CD14-positive monocyte (primary cell): ENCODE measurements at regions not wholly inside any gene's neighbourhood (a gene's known extent, or its start where the extent isn't known, plus 50 kb on each side); places are given as distances from the start of the nearest gene placed in this dataset.

ENCODE experiments used
- DNase-seq, 3 donors: peaks; one replicate each; pipeline ENCODE4 v3.0.0-alpha.2; 2011 to 2022
- H2AFZ ChIP-seq: 2 replicates; pipeline ENCODE4 v1.6.0; 2012; ENCODE audit warnings: mild to moderate bottlenecking, low read depth, low read length, inconsistent platforms; ENCODE audit not compliant: insufficient read depth, poor library complexity, severe bottlenecking
- H3K27ac ChIP-seq, 2 donors: 1 replicate in 1 of 2; 2 replicates in 1 of 2; pipeline ENCODE4 v1.5.1; 2012 to 2013; ENCODE audit warnings: low read length in 2 of 2, control low read depth in 1 of 2, inconsistent platforms in 1 of 2, low read depth in 1 of 2, mild to moderate bottlenecking in 1 of 2
- H3K27me3 ChIP-seq, 2 donors: one replicate each; pipeline versions ENCODE4 v1.6.0 to v1.6.1; 2011 to 2013; ENCODE audit warnings: low read length in 2 of 2; ENCODE audit not compliant: control insufficient read depth in 2 of 2, insufficient read depth in 2 of 2
- H3K36me3 ChIP-seq, 2 donors: replicated peaks in 1 of 2; 1 replicate in 1 of 2; 2 replicates in 1 of 2; pipeline versions ENCODE4 v1.5.1 to v1.6.1; 2012 to 2013; ENCODE audit warnings: low read length in 2 of 2, control low read depth in 1 of 2, inconsistent platforms in 1 of 2, mild to moderate bottlenecking in 1 of 2; ENCODE audit not compliant: insufficient read depth in 2 of 2, control insufficient read depth in 1 of 2
- H3K4me1 ChIP-seq, 2 donors: 1 replicate in 1 of 2; 2 replicates in 1 of 2; pipeline versions ENCODE4 v1.5.1 to v1.6.1; 2012 to 2013; ENCODE audit warnings: low read length in 2 of 2, control low read depth in 1 of 2, inconsistent platforms in 1 of 2, mild to moderate bottlenecking in 1 of 2, moderate library complexity in 1 of 2; ENCODE audit not compliant: insufficient read depth in 2 of 2, control insufficient read depth in 1 of 2
- H3K4me2 ChIP-seq: replicated peaks from 2 replicates; pipeline ENCODE3; 2012; ENCODE audit warnings: low read length, moderate library complexity, mild to moderate bottlenecking; ENCODE audit not compliant: poor library complexity, severe bottlenecking; ENCODE audit errors: extremely low read depth
- H3K4me3 ChIP-seq, 3 experiments: fragments of 200-600 bp in 1 of 3; sonication (generic) in 1 of 3; replicated peaks in 1 of 3; 1 replicate in 2 of 3; 2 replicates in 1 of 3; pipeline ENCODE4 v1.5.1; 2011 to 2013; ENCODE audit warnings: low read length in 3 of 3, mild to moderate bottlenecking in 3 of 3, control low read depth in 2 of 3, low read depth in 2 of 3, inconsistent platforms in 1 of 3, moderate library complexity in 1 of 3
- H3K79me2 ChIP-seq: 2 replicates; pipeline ENCODE4 v1.6.0; 2012; ENCODE audit warnings: mild to moderate bottlenecking, control low read depth, inconsistent platforms, low read length, moderate library complexity; ENCODE audit not compliant: insufficient read depth
- H3K9ac ChIP-seq: 2 replicates; pipeline ENCODE4 v1.6.0; 2017; ENCODE audit warnings: low read length, mild to moderate bottlenecking; ENCODE audit not compliant: insufficient read depth, poor library complexity, severe bottlenecking
- H3K9me3 ChIP-seq, 2 donors: replicated peaks in 1 of 2; 1 replicate in 1 of 2; 2 replicates in 1 of 2; pipeline versions ENCODE4 v1.5.1 to v1.6.1; 2012 to 2013; ENCODE audit warnings: low read length in 2 of 2, control low read depth in 1 of 2; ENCODE audit not compliant: control insufficient read depth in 1 of 2, insufficient read depth in 1 of 2
- H4K20me1 ChIP-seq: 2 replicates; pipeline ENCODE4 v1.6.0; 2012; ENCODE audit warnings: mild to moderate bottlenecking, low read length, control low read depth, moderate library complexity; ENCODE audit not compliant: insufficient read depth
- H3K27ac Mint-ChIP-seq, 7 donors: one replicate each; pipeline ENCODE4 v1.8.0; 2020; ENCODE audit warnings: mild to moderate bottlenecking in 7 of 7, mixed read lengths in 7 of 7, moderate library complexity in 6 of 7, inconsistent platforms in 2 of 7
- H3K27me3 Mint-ChIP-seq, 3 donors: one replicate each; pipeline ENCODE4 v1.8.0; 2021 to 2022; ENCODE audit warnings: low read depth in 3 of 3, mild to moderate bottlenecking in 3 of 3, mixed read lengths in 3 of 3, moderate library complexity in 3 of 3, inconsistent platforms in 1 of 3
- H3K36me3 Mint-ChIP-seq, 2 donors: one replicate each; pipeline ENCODE4 v1.8.0; 2020; ENCODE audit warnings: mixed read lengths in 2 of 2, inconsistent platforms in 1 of 2, mild to moderate bottlenecking in 1 of 2
- H3K4me1 Mint-ChIP-seq: one replicate; pipeline ENCODE4 v1.8.0; 2020; ENCODE audit warnings: mild to moderate bottlenecking, mixed read lengths
- H3K4me3 Mint-ChIP-seq, 2 donors: one replicate each; pipeline ENCODE4 v1.8.0; 2020; ENCODE audit warnings: mild to moderate bottlenecking in 2 of 2, mixed read lengths in 2 of 2, moderate library complexity in 1 of 2
- H3K9me3 Mint-ChIP-seq, 7 donors: one replicate each; pipeline ENCODE4 v1.8.0; 2020 to 2022; ENCODE audit warnings: mixed read lengths in 7 of 7, mild to moderate bottlenecking in 6 of 7, moderate library complexity in 6 of 7, inconsistent platforms in 2 of 7
- WGBS: methylation state at CpG from one replicate; pipeline ENCODE4 v1.1.5; 2013; ENCODE audit warnings: missing lambda C conversion rate; ENCODE audit not compliant: insufficient coverage; 5-methylcytosine and 5-hydroxymethylcytosine counted together
- intact Hi-C, 2 donors: fragments of 100-400 bp; cut with micrococcal nuclease; formaldehyde crosslinking; loops; one replicate each; pipeline versions ENCODE4 v1.15.0 to v1.15.1; 2023
- TF ChIP-seq, protein P1 (sequence below): fragments of 200-600 bp; IDR thresholded peaks from one replicate; pipeline ENCODE4 v1.8.0; 2022; ENCODE audit warnings: antibody characterized with exemption, mild to moderate bottlenecking

DNA sequence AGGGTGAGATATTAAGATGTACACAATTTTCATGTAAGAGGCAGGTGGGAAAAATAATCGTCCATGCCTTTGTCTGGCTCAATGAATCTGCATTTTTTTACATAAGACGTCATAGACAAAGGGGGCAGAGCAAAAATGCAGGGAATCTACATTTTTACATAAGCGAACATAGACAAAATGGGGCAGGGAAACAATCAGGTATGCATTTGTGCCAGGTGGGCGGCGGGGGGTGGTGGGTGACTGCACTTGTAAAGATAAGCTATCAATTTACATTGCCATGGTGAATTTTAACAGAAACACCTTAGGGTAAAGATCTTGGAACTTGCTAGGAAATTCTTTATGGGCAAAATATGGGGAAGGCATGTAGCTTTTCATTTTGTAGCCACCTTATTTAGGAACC lies 96.3 kb upstream of the CES5A start:
- H3K4me3 Mint-ChIP-seq = no peak overlapping the region
- H3K4me1 Mint-ChIP-seq = no peaks in the 10 kb centered on the region
- DNase-seq = no peak
- TF ChIP-seq, protein P1, sequence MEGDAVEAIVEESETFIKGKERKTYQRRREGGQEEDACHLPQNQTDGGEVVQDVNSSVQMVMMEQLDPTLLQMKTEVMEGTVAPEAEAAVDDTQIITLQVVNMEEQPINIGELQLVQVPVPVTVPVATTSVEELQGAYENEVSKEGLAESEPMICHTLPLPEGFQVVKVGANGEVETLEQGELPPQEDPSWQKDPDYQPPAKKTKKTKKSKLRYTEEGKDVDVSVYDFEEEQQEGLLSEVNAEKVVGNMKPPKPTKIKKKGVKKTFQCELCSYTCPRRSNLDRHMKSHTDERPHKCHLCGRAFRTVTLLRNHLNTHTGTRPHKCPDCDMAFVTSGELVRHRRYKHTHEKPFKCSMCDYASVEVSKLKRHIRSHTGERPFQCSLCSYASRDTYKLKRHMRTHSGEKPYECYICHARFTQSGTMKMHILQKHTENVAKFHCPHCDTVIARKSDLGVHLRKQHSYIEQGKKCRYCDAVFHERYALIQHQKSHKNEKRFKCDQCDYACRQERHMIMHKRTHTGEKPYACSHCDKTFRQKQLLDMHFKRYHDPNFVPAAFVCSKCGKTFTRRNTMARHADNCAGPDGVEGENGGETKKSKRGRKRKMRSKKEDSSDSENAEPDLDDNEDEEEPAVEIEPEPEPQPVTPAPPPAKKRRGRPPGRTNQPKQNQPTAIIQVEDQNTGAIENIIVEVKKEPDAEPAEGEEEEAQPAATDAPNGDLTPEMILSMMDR = no peak
- H3K9me3 ChIP-seq = no peaks in the 10 kb centered on the region
- no peak overlapping the region for H3K9ac ChIP-seq
- H3K36me3 Mint-ChIP-seq = no peaks in the 10 kb centered on the region
- H3K27ac ChIP-seq = no peak overlapping the region
- H4K20me1 ChIP-seq = no peaks in the 10 kb centered on the region
- no peaks in the 10 kb centered on the region for H3K27me3 ChIP-seq
- no peak overlapping the region for H3K4me3 ChIP-seq
- H3K4me1 ChIP-seq = no peaks in the 10 kb centered on the region
- H3K79me2 ChIP-seq = no peaks in the 10 kb centered on the region
- no peak overlapping the region for H3K27ac Mint-ChIP-seq
- H3K36me3 ChIP-seq = no peaks in the 10 kb centered on the region
- no peak overlapping the region for H2AFZ ChIP-seq
- H3K27me3 Mint-ChIP-seq = peaks cover 2 to 4% (median 3%) of the 10 kb centered on the region in 3 donors
- peaks cover 0 to 4% (median 0%) of the 10 kb centered on the region in 7 donors for H3K9me3 Mint-ChIP-seq
- 92% methylated on average over 5 of the region's 5 CpGs for WGBS
- no peak overlapping the region for H3K4me2 ChIP-seq
- intact Hi-C loops = no loop called here

DNA sequence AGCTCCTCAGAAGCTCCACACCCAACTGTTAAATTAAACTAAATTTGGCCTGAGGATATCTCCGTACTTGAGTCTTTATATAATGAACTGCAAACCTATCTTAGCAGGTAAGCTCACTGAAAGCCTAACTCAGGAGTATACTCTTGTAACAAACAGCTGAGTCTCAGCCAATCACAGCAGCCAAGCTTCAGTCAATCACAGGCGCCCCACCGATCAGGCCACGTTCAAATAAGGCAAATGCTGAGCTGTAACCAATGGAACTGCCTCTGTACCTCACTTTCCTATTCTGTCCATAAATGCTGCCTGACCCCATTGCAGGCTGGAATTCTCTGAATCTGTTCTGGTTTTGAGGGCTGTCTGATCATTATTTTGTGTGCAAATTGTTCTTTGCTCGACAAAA lies 93.0 kb upstream of the CES5A start:
- no peak overlapping the region for H3K27ac Mint-ChIP-seq

More for the DNA sequence above, 93.0 kb upstream of the CES5A start:
- Histone ChIP-seq H3K36me3 (no peaks in the 10 kb centered on the region), H3K4me1 (no peaks in the 10 kb centered on the region), H3K4me3 (no peak overlapping the region), H3K4me2 (no peak overlapping the region), H3K9ac (no peak overlapping the region), H4K20me1 (no peaks in the 10 kb centered on the region), H3K27ac (no peak overlapping the region), H2AFZ (no peak overlapping the region), H3K79me2 (no peaks in the 10 kb centered on the region), H3K9me3 (no peaks in the 10 kb centered on the region), H3K27me3 (no peaks in the 10 kb centered on the region)
- WGBS = 80% methylated on average over 3 of the region's 5 CpGs
- Mint-ChIP-seq H3K4me1 (no peaks in the 10 kb centered on the region), H3K4me3 (no peak overlapping the region), H3K36me3 (no peaks in the 10 kb centered on the region), H3K9me3 (peaks cover 0 to 4% (median 0%) of the 10 kb centered on the region in 7 donors), H3K27me3 (peaks cover 2 to 6% (median 3%) of the 10 kb centered on the region in 3 donors)
- no peak for DNase-seq
- TF ChIP-seq, protein P1 = no peak
- intact Hi-C loops = no loop called here
